GM18861 (cell line): ENCODE measurements at regions not wholly inside any gene's neighbourhood (a gene's known extent, or its start where the extent isn't known, plus 50 kb on each side); places are given as distances from the start of the nearest gene placed in this dataset.

Source experiments
- ATAC-seq: cut with Tn5 transposase; IDR thresholded peaks from one replicate; pipeline ENCODE4 v1.9.1; 2021; ENCODE audit not compliant: unreplicated experiment

DNA sequence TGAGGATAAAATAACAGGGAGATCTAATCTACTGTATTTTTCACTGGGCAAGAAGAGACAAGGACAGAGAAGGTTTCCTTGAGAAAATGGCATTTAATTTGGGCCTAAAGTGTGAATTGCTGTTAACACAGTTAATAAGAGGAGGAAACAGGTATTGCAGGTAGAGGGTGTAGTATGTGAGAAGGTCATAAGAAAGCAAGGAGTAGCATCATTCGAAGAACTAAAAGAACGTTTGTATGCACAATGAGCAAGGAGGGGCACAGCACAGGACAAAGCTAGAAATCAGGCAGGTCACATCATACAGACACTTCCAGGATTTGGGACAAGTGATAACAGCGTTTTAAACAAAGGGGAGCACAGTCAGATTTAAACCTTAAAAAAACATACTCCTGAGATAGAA is 85.1 kb upstream of the PLEKHA5 start:
- no peak for ATAC-seq

DNA sequence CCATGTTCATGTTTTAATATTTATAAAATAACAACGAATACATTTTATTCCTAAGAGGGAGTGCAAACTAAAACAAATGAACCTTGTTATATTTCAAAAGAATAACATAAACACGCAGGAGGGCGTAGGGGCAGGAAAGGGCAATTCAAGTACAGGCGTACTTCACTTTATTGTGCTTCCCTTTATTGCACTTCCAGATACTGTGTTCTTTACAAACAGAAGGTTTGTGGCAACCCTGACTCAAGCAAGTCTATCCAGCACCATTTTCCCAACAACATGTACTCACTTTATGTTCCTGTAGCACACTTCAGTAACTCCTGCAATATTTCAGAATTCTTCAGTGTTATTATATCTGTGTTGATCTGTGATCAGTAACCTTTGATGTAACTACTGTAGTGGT is 84.6 kb upstream of the PLEKHA5 start:
- no peak for ATAC-seq

DNA sequence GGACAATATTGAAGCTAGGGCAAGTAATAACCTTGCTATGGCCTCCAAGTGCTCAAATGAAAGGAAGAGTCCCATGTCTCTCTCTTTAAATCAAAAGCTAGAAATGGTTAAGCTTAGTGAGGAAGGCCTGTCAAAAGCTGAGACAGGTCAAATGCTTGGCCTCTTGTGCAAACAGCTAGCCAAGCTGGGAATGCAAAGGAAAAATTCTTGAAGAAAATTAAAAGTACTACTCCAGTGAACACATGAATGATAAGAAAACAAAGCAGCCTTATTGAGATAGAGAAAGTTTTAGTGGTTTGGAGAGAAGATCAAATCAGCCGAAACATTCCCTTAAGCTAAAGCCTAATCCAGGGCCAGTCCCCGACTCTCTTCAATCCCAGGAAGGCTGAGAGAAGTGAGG is 84.1 kb upstream of the PLEKHA5 start:
- no peak for ATAC-seq

DNA sequence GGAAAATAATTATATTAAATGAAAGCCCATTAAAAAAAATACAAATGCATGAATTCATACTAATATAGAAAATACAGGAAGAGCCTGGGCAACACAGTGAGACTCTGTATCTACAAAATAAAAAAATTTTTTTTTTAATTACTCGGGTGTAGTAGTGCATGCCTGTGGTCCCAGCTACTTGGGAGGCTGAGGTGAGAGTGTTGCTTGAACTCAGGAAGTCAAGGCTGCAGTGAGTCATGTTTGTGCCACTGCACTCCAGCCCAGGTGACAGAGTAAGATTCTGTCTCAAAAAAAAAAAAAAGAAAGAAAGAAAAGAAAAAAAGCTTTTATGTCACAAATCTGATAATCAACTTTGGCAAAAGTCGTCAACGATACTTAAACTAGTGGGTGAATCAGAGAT is 80.6 kb upstream of the PLEKHA5 start:
- ATAC-seq = no peak

DNA sequence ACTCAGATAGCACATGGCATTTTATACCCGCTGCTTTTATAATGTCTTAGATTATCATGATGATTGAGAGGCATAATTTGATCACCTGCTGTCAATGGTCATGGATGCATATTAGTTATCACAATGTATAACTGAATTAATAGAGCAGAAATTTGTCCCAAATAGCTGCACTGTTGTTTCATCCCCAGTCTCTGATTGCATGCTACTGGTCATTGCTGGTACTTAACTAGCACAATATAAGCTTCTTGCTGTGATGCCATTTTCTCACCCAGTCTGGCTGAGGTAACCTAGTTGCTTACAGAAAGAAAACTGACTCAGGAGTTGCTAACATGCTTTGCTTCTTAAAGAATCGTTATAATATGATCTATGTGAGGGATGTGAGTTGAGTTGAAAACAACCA is 76.8 kb upstream of the PLEKHA5 start:
- no peak for ATAC-seq

DNA sequence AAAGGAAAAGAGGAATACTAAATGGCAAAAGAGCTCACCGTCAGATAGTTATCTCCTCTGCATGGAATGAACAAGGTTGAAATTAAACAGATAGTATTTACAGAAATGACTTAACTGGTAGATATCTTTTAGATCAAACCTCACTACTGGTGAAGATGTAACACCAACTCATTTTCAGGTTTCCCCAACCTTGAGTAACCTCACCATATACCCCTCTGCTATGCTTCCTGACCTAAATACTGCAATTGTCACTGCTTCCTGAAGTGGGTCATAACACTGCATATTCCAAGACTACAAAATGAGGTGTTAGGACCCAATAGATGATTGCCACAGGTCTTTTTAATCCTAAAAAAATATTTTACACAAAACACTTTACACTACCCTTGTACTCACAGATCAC is 76.3 kb upstream of the PLEKHA5 start:
- ATAC-seq = no peak

DNA sequence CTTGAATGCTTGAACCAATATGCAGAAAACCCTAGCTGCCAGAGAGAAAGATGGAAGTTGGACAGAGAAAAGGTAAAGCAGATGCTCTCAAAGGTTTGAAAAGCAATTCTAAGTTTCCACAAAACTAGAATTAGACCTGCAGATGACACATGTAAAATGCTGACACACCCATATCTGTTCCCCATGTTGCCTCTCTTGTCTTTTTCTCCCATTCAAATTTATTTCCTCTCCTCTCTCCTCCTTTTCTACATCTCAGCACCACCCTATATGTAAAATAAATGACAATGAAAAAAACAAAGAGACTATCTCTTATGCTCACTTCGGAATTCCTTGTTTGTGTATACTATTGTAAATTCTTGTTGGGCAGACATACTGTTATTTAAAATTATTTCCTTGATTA is 75.5 kb upstream of the PLEKHA5 start:
- no peak for ATAC-seq

DNA sequence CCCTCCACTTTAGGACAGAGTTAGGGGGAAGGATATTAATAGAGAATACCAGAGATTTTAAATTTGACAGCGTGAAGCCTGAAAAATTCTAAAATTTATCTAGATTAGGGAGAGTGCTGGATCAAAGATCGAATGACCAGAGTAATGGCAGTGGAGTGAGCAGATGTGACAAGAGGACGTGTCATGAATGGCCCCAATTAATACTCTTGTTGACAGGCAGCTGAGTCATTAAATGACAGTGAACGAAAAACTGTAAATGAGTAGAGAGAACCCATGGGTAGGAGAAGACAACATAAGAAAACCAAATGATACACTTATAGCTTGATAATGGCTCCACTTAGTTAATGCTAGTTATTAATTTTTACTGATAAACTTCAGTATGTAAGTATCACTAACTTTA is 73.9 kb upstream of the PLEKHA5 start:
- no peak for ATAC-seq

DNA sequence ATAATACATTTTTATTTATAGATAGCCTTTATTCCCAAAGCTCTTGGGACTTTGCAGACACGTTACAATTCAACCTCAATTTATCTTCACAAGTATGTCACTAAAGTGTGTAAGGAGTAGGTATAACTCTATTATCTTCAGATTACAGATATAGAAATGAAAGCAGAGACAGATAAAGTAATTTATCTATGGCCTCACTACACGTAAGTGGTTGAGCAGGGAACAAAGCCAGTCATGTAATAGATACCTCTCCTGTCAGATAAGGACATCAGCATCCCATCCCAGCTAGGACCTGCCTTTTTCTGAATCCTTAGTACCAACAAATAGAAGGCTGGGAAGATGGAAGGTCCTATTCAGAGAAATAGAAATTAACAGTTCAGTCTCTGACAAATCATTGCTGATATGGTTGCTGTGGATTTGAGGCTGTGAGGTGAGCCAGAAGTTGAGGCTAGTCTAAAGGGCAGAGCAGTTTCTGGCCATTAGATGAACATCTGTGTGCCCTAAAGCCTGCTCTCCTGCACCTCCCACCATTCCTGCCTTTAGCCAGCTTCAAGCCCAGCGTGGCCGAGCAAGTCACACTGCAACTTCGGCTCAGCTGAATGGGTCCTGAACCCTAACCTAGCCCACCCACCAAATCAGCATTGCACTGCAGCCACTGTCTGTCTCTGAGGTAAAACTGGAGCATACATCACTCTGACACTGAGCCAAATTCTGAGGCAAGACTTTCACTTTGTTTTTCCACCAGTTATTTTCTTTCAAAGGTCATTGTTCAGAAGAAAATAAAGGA is 71.1 kb upstream of the PLEKHA5 start:
- ATAC-seq = no peak

DNA sequence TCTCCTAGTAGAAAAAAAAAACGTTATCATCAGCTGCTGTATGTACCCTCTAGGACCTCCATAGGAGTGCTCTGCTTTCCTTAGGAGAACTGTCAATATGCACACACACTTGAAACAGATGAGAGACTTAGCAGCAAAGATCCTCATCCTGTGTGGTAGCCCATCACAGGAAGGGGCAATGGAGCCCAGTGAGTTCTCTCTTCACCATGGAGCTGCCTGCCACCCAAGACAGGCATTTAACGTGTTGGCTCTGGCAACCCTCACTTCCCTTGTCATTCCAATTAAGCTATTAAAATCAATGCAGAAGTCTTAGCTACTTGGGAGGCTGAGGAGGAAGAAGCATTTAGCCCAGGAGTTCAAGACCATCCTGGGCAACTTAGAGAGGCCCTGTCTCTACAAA is 64.8 kb upstream of the PLEKHA5 start:
- ATAC-seq = no peak

DNA sequence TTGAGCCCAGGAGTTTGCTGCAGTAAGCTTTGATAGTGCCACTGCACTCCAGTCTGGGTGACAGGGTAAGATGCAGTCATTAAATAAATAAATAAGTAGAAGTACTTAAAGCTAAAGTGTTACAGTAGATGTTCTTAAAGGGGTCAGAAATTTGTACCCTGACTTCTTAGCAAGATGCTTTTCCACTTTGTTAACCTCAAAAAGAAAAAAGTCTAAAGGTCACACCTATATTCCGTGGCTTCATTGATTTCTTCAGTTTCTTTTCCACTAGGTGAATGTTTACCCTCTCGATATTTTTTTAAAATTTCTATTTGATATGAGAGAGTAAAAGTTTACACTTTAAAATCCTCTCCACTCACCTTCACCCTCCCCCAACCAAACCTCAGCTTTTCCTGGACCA is 64.3 kb upstream of the PLEKHA5 start:
- no peak for ATAC-seq

DNA sequence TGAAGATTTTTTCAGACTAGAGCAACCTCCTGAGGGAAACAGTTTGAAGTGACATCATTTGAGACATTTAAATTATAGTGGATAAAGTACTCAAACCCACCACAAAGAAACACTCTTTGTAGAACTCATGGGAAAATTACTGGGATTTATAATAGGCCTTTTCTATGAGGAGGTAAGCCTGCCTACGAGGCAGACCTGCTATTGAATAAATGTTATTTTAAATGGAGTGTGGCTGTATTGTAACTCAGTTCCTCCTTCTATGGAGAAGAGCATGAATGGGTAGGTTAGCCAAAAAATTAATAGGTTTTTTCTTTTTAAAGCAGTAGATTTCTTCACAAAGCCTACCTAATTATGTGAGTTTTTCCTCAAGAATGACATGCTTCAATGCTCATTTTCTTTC is 63.7 kb upstream of the PLEKHA5 start:
- ATAC-seq = no peak

DNA sequence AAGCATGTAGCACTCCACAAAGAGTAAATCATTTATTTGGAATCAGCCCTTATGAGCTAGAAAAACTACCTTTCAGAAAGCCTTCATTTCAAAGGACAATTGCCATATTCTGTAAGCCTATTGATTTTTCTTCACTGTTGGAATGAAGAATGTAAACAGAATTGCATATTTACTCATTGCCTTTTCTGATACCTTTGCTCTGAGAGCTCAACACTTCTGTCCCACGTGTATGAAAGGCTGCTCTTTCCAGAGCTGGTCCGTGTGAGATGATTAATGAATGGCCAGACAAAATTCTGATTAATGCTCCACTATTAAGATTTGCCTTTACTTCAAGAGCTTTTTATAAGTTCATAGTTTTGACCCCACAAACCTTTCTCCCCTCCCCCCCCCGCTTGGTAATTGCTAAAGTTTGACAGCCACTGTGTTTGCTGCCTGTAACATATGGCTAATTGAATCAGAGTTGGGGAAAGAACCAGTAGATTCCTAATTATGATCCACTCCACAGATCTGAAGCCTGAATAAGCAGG is 63.0 kb upstream of the PLEKHA5 start:
- no peak for ATAC-seq

DNA sequence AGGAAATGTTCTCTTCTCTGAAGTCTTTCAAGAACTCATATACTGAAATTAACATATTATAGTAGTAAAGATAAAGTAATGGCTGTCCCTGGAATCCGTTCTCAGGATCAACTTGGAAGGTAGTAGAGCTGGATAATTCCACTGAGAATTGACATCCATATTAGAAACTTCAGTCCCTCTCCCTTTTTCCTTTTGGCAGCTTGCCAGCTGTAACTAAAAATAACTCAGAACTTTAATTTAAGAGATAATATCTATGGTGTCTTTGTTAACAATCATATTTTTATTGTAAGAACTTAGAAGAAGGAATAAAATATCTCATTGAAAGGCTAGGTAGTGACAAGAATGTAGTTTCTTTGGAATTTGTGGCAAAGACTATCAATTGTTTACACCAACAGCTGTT is 61.4 kb upstream of the PLEKHA5 start:
- ATAC-seq = no peak

DNA sequence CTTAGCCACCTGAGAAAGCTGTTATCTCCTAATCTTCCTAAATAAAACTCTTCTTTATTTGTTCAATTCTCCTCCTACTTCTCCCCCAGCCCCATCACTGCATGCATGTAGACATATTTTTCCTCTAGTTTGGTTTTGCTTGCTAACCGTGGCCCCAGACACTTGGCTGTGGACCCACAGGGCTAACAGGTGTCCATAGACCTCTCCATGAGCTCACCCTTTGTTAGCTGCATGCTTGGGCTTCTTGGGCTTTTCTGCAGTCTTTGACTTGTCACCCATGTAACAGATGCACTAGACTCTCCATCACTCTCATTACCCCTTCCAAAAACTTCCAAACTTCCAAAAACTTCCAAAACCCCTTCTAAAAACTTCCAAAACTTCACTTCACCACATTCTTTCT is 59.2 kb upstream of the PLEKHA5 start:
- no peak for ATAC-seq

DNA sequence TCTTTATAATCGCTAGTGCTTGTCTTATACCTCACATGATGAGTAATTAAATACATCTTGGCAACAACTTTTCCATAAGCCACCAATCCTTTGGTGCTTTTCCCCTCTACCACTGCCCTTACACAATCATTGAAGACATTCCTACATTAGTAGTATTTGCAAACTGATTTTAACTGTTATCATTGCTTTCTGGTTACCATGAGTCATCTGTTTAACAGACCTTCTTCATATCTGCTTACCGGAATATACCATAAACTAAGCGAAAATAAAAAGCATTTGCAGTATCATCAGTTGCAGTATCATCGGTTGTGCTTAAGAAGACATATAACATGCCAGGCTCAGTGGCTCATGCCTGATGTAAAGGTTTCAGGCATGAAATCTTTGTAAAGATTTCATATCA is 54.8 kb upstream of the PLEKHA5 start:
- ATAC-seq = no peak

DNA sequence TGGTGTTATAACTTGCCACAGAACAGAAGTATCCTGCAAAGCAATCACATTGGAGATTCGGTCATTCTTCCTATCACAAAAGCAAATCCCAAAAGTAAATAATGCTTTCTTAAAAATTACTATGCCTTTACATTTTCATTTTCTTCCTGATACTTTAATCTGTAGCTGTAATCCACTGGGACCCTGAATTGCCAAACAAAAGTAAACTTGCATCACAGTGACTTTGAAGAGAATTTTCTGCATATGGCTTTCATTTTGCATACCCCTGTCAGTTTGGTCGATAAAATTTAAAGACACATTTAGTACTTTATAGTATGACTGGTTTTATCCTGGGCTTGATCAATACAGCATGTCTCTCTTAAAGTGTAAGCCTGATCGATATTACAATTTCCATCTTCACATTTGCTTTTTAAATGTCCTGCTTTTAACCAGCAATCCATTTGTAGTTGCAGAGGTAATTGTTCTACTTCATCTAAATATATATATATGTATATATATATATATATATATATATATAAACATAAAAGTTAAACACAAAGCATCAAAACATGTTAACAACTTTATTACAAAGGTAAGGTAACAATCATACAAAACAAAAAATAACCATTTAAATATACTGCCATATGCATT is 53.7 kb upstream of the PLEKHA5 start:
- no peak for ATAC-seq
